WTC11 (cell line): ENCODE measurements at regions not wholly inside any gene's neighbourhood (a gene's known extent, or its start where the extent isn't known, plus 50 kb on each side); places are given as distances from the start of the nearest gene placed in this dataset.

Source experiments
- CTCF ChIP-seq: fragments of 200-600 bp; IDR thresholded peaks from 2 replicates; pipeline ENCODE4 v1.8.0; 2022; ENCODE audit warnings: antibody characterized with exemption
- SP1 ChIP-seq: sonication (generic); formaldehyde crosslinking; conservative IDR thresholded peaks from 2 replicates; pipeline ENCODE4 v1.8.1; 2022; ENCODE audit warnings: missing genetic modification reagents
- ZNF512 ChIP-seq: sonication (generic); formaldehyde crosslinking; IDR thresholded peaks from 2 replicates; pipeline ENCODE4 v1.8.1; 2022; ENCODE audit warnings: missing genetic modification reagents, borderline replicate concordance

- TF ChIP-seq ZNF512 (CRISPR knock-in tag) (no peak), SP1 (CRISPR knock-in tag) (no peak), CTCF (no peak)
Observed at GRCh38 chr7:12013983-12014382, 182.0 kb upstream of the THSD7A start.
